T-helper 1 cell (primary cell): ENCODE measurements at regions not wholly inside any gene's neighbourhood (a gene's known extent, or its start where the extent isn't known, plus 50 kb on each side); places are given as distances from the start of the nearest gene placed in this dataset.

Experiments
- DNase-seq, 5 donors: peaks; one replicate each; pipeline ENCODE4 v3.0.0-alpha.2; 2012 to 2020

GRCh38 chr9:21565155-21565554 lies 83.0 kb upstream of the IFNE start:
- no peak for DNase-seq

GRCh38 chr9:21567926-21568325 lies 85.8 kb upstream of the IFNE start:
- DNase-seq: no peak

- DNase-seq: no peak
Observed at GRCh38 chr9:21568484-21568883, 86.4 kb upstream of the IFNE start.

GRCh38 chr9:21569721-21570120 lies 87.6 kb upstream of the IFNE start:
- no peak for DNase-seq

GRCh38 chr9:21570643-21571275 lies 88.6 kb upstream of the IFNE start:
- DNase-seq: no peak

- no peak for DNase-seq
Observed at GRCh38 chr9:21574261-21574660, 92.1 kb upstream of the IFNE start.

- DNase-seq: peak in 1 of 5 donors; percentile 37
Observed at GRCh38 chr9:21576331-21577189, 94.4 kb upstream of the IFNE start.

- DNase-seq: peak in 2 of 5 donors; percentile 11 to 56
Observed at GRCh38 chr9:21579247-21579671, 97.1 kb upstream of the IFNE start.

GRCh38 chr9:21579743-21580142 lies 97.6 kb upstream of the IFNE start:
- DNase-seq: no peak

GRCh38 chr9:21580636-21581378 lies 98.7 kb upstream of the IFNE start:
- DNase-seq: no peak

- no peak for DNase-seq
Observed at GRCh38 chr9:21583628-21584377, 101.7 kb upstream of the IFNE start.

- no peak for DNase-seq
Observed at GRCh38 chr9:21584890-21585289, 102.8 kb upstream of the IFNE start.

GRCh38 chr9:21585756-21586752 lies 103.9 kb upstream of the IFNE start:
- no peak for DNase-seq

GRCh38 chr9:21589344-21590056 lies 107.4 kb upstream of the IFNE start:
- DNase-seq: no peak

GRCh38 chr9:21590058-21590996 lies 108.2 kb upstream of the IFNE start:
- DNase-seq: no peak

- DNase-seq: peak in 1 of 5 donors; percentile 73
Observed at GRCh38 chr9:21591221-21592062, 109.3 kb upstream of the IFNE start.

- no peak for DNase-seq
Observed at GRCh38 chr9:21592063-21592338, 109.9 kb upstream of the IFNE start.

- no peak for DNase-seq
Observed at GRCh38 chr9:21597284-21597683, 115.2 kb upstream of the IFNE start.

- no peak for DNase-seq
Observed at GRCh38 chr9:21598749-21599148, 116.6 kb upstream of the IFNE start.
